ENCODE measurements at regions not wholly inside any gene's neighbourhood (a gene's known extent, or its start where the extent isn't known, plus 50 kb on each side); places are given as distances from the start of the nearest gene placed in this dataset.
"Not testable (repeated sequence)": the region's sequence is repeated elsewhere in the genome, so short reads cannot be mapped to it uniquely, and the experiment has no call there.

GRCh38 chr13:107799001-107799400, 416.3 kb downstream of the LIG4 start:
- H3K27ac ChIP-seq, result no peak overlapping the region
- H3K4me3 ChIP-seq, result no peak overlapping the region
- no peaks in the 10 kb centered on the region for H3K36me3 ChIP-seq
- TF ChIP-seq CTCF (IDR thresholded peaks at IDR 0.05) (no peak), POLR2A (IDR thresholded peaks at IDR 0.05) (no peak)
- H3K9me3 ChIP-seq, result no peaks in the 10 kb centered on the region
- no peaks in the 10 kb centered on the region for H3K4me1 ChIP-seq
- H3K27me3 ChIP-seq, result no peaks in the 10 kb centered on the region
- WGBS, 2 donors, result 39 to 45% methylated on average over 5 of the region's 5 CpGs
- intact Hi-C loops (cut with DNase I), result no loop called here
- DNase-seq, result no peak

GRCh38 chr13:107790397-107790796, 424.9 kb downstream of the LIG4 start:
- Histone ChIP-seq H3K36me3 (no peaks in the 10 kb centered on the region), H3K9me3 (peaks cover 0 to 4% (median 0%) of the 10 kb centered on the region in 3 donors), H3K4me1 (no peaks in the 10 kb centered on the region), H3K27ac (no peak overlapping the region), H3K4me3 (no peak overlapping the region), H3K27me3 (no peaks in the 10 kb centered on the region)
- 80 to 97% methylated on average over 1 of the region's 1 CpG for WGBS, 2 donors
- intact Hi-C loops (cut with DNase I), result no loop called here
- TF ChIP-seq POLR2A (IDR thresholded peaks at IDR 0.05) (no peak), CTCF (IDR thresholded peaks at IDR 0.05) (no peak)
- no peak for DNase-seq

- TF ChIP-seq POLR2A (IDR thresholded peaks at IDR 0.05) (no peak), CTCF (IDR thresholded peaks at IDR 0.05) (no peak)
- H3K4me1 ChIP-seq, result no peaks in the 10 kb centered on the region
- no peak overlapping the region for H3K27ac ChIP-seq
- H3K27me3 ChIP-seq, result no peaks in the 10 kb centered on the region
- WGBS, 2 donors, result 77 to 80% methylated on average over 8 of the region's 8 CpGs
- DNase-seq, result no peak
- intact Hi-C loops (cut with DNase I), result no loop called here
- no peaks in the 10 kb centered on the region for H3K36me3 ChIP-seq
- H3K4me3 ChIP-seq, result no peak overlapping the region
- H3K9me3 ChIP-seq, result peaks cover 0 to 6% (median 0%) of the 10 kb centered on the region in 3 donors
Measured at GRCh38 chr13:107788464-107789165, 426.7 kb downstream of the LIG4 start.

GRCh38 chr13:107782646-107783045, 432.7 kb downstream of the LIG4 start:
- DNase-seq; H3K27me3 ChIP-seq; H3K4me1 ChIP-seq; H3K27ac ChIP-seq; intact Hi-C loops (cut with DNase I); H3K36me3 ChIP-seq; H3K4me3 ChIP-seq: not testable (repeated sequence)
- peaks cover 0 to 14% (median 0%) of the 10 kb centered on the region in 3 donors for H3K9me3 ChIP-seq
- no CpG with 5 or more reads among the region's 39 CpGs for WGBS, 2 donors

GRCh38 chr13:107778094-107778493, 437.2 kb downstream of the LIG4 start:
- H3K9me3 ChIP-seq, result peaks cover 0 to 13% (median 5%) of the 10 kb centered on the region in 3 donors
- TF ChIP-seq CTCF (IDR thresholded peaks at IDR 0.05) (no peak), POLR2A (IDR thresholded peaks at IDR 0.05) (no peak)
- no peak overlapping the region for H3K4me3 ChIP-seq
- intact Hi-C loops (cut with DNase I), result no loop called here
- no peaks in the 10 kb centered on the region for H3K27me3 ChIP-seq
- 31 to 36% methylated on average over 1 of the region's 1 CpG for WGBS, 2 donors
- no peaks in the 10 kb centered on the region for H3K4me1 ChIP-seq
- H3K27ac ChIP-seq, result no peak overlapping the region
- no peaks in the 10 kb centered on the region for H3K36me3 ChIP-seq
- no peak for DNase-seq

GRCh38 chr13:107770541-107770940, 444.8 kb downstream of the LIG4 start:
- no peak for DNase-seq
- H3K4me3 ChIP-seq, result no peak overlapping the region
- H3K9me3 ChIP-seq, result no peaks in the 10 kb centered on the region
- H3K36me3 ChIP-seq, result no peaks in the 10 kb centered on the region
- TF ChIP-seq POLR2A (IDR thresholded peaks at IDR 0.05), result no peak
- no peak for TF ChIP-seq CTCF (IDR thresholded peaks at IDR 0.05)
- no peaks in the 10 kb centered on the region for H3K27me3 ChIP-seq
- H3K4me1 ChIP-seq, result no peaks in the 10 kb centered on the region
- intact Hi-C loops (cut with DNase I), result no loop called here
- H3K27ac ChIP-seq, result no peak overlapping the region
